EL (cell line): ENCODE measurements at regions not wholly inside any gene's neighbourhood (a gene's known extent, or its start where the extent isn't known, plus 50 kb on each side); places are given as distances from the start of the nearest gene placed in this dataset.
A peak's percentile ranks its signal among the peaks of the same experiment; 100 is the strongest.
"Not testable (repeated sequence)": the region's sequence is repeated elsewhere in the genome, so short reads cannot be mapped to it uniquely, and the experiment has no call there.

Experiments
- DNase-seq: peaks from one replicate; pipeline ENCODE4 v3.0.0-alpha.2; 2016

- no peak for DNase-seq
Measured at GRCh38 chr5:54820346-54821134, 164.9 kb downstream of the ESM1 start.

- DNase-seq, result peak; percentile 77
Measured at GRCh38 chr5:54807421-54807820, 178.0 kb downstream of the ESM1 start.

GRCh38 chr5:54804521-54804920 lies 180.9 kb downstream of the ESM1 start:
- no peak for DNase-seq

- no peak for DNase-seq
Measured at GRCh38 chr5:54804086-54804485, 181.3 kb downstream of the ESM1 start.

GRCh38 chr5:54803471-54804011 lies 181.9 kb downstream of the ESM1 start:
- no peak for DNase-seq

GRCh38 chr5:54799645-54800044 lies 185.7 kb downstream of the ESM1 start:
- DNase-seq, result no peak

- no peak for DNase-seq
Measured at GRCh38 chr5:54795777-54796176, 189.6 kb downstream of the ESM1 start.

GRCh38 chr5:54795284-54795683 lies 190.1 kb downstream of the ESM1 start:
- DNase-seq, result no peak

GRCh38 chr5:54794135-54794975 lies 191.0 kb downstream of the ESM1 start:
- no peak for DNase-seq

- DNase-seq, result no peak
Measured at GRCh38 chr5:54793468-54794134, 191.8 kb downstream of the ESM1 start.

- peak; percentile 43 for DNase-seq
Measured at GRCh38 chr5:54792611-54793404, 192.6 kb downstream of the ESM1 start.

- DNase-seq, result not testable (repeated sequence)
Measured at GRCh38 chr5:54787910-54788309, 197.5 kb downstream of the ESM1 start.

GRCh38 chr5:54785729-54786591 lies 199.4 kb downstream of the ESM1 start:
- peak; percentile 11 for DNase-seq

- DNase-seq, result no peak
Measured at GRCh38 chr5:54778783-54779182, 206.6 kb downstream of the ESM1 start.

- DNase-seq, result no peak
Measured at GRCh38 chr5:54775645-54776044, 209.7 kb downstream of the ESM1 start.

GRCh38 chr5:54774281-54775170 lies 210.9 kb downstream of the ESM1 start:
- DNase-seq, result no peak

- DNase-seq, result no peak
Measured at GRCh38 chr5:54772684-54773083, 212.7 kb downstream of the ESM1 start.

- no peak for DNase-seq
Measured at GRCh38 chr5:54772231-54772630, 213.2 kb downstream of the ESM1 start.

GRCh38 chr5:54769746-54770145 lies 215.6 kb downstream of the ESM1 start:
- DNase-seq, result no peak

GRCh38 chr5:54769072-54769471 lies 216.3 kb downstream of the ESM1 start:
- DNase-seq, result no peak
